Left lung (tissue), 4 donors: ENCODE measurements at regions not wholly inside any gene's neighbourhood (a gene's known extent, or its start where the extent isn't known, plus 50 kb on each side); places are given as distances from the start of the nearest gene placed in this dataset.

ENCODE experiments used
- ATAC-seq: fragments of 200-7000 bp; cut with Tn5 transposase; one replicate; pipeline ENCODE4 v1.9.1; 2020; ENCODE audit warnings: moderate library complexity
- DNase-seq, 4 donors: peaks; one replicate each; pipeline ENCODE4 v3.0.0-alpha.2; 2013 to 2020
- H3K27ac ChIP-seq, 2 donors: fragments of 200-600 bp; sonication (generic) in 1 of 2; one replicate each; pipeline versions ENCODE4 v1.5.0 to v1.8.0; 2020 to 2021
- H3K27me3 ChIP-seq, 2 donors: fragments of 200-600 bp; sonication (generic) in 1 of 2; one replicate each; pipeline versions ENCODE4 v1.5.0 to v1.8.0; 2020 to 2021
- H3K36me3 ChIP-seq, 2 donors: fragments of 200-600 bp; sonication (generic) in 1 of 2; one replicate each; pipeline versions ENCODE4 v1.5.0 to v1.8.0; 2020 to 2021
- H3K4me1 ChIP-seq, 2 donors: fragments of 200-600 bp; one replicate each; pipeline ENCODE4 v1.8.0; 2021
- H3K4me3 ChIP-seq, 2 donors: fragments of 200-600 bp; sonication (generic) in 1 of 2; one replicate each; pipeline versions ENCODE4 v1.5.0 to v1.8.0; 2020 to 2021; ENCODE audit warnings: mild to moderate bottlenecking in 1 of 2
- H3K9me3 ChIP-seq, 2 donors: fragments of 200-600 bp; sonication (generic) in 1 of 2; one replicate each; pipeline versions ENCODE4 v1.5.0 to v1.8.0; 2020 to 2021
- intact Hi-C, 2 donors: fragments of 100-400 bp; cut with DNase I; formaldehyde crosslinking; loops; one replicate each; pipeline versions ENCODE4 v1.11.2 to v1.14.2; 2022
- TF ChIP-seq, protein P1 (sequence below), 2 donors: fragments of 200-600 bp; sonication (generic) in 1 of 2; IDR thresholded peaks; one replicate each; pipeline versions ENCODE4 v1.5.0 to v1.8.0; 2021; ENCODE audit warnings: antibody characterized with exemption in 2 of 2
- donor health status: DM: no; HTN: yes; CAD: no.
- donor health status: DM: no; HTN: no; CAD: no.

- ATAC-seq: no peak
Observed at GRCh38 chr9:107980984-107981383, 491.4 kb upstream of the KLF4 start.

GRCh38 chr9:107976767-107977166, 487.2 kb upstream of the KLF4 start:
- Histone ChIP-seq H3K27ac (no peak overlapping the region), H3K9me3 (no peaks in the 10 kb centered on the region), H3K4me3 (no peak overlapping the region), H3K27me3 (no peaks in the 10 kb centered on the region), H3K4me1 (peaks cover 0 to 16% of the 10 kb centered on the region in 2 donors), H3K36me3 (no peaks in the 10 kb centered on the region)
- peak in 2 of 4 donors; percentile 43 to 67 for DNase-seq
- ATAC-seq: peak; percentile 92
- TF ChIP-seq, protein P1, sequence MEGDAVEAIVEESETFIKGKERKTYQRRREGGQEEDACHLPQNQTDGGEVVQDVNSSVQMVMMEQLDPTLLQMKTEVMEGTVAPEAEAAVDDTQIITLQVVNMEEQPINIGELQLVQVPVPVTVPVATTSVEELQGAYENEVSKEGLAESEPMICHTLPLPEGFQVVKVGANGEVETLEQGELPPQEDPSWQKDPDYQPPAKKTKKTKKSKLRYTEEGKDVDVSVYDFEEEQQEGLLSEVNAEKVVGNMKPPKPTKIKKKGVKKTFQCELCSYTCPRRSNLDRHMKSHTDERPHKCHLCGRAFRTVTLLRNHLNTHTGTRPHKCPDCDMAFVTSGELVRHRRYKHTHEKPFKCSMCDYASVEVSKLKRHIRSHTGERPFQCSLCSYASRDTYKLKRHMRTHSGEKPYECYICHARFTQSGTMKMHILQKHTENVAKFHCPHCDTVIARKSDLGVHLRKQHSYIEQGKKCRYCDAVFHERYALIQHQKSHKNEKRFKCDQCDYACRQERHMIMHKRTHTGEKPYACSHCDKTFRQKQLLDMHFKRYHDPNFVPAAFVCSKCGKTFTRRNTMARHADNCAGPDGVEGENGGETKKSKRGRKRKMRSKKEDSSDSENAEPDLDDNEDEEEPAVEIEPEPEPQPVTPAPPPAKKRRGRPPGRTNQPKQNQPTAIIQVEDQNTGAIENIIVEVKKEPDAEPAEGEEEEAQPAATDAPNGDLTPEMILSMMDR (IDR thresholded peaks at IDR 0.05): no peak
- intact Hi-C loops: no loop called here

More at GRCh38 chr9:107980984-107981383, 491.4 kb upstream of the KLF4 start:
- H3K4me1 ChIP-seq: peaks cover 0 to 26% of the 10 kb centered on the region in 2 donors
- intact Hi-C loops: no loop called here
- no peak overlapping the region for H3K27ac ChIP-seq
- H3K4me3 ChIP-seq: no peak overlapping the region
- no peaks in the 10 kb centered on the region for H3K36me3 ChIP-seq
- TF ChIP-seq, protein P1 (IDR thresholded peaks at IDR 0.05): no peak
- H3K9me3 ChIP-seq: no peaks in the 10 kb centered on the region
- DNase-seq: no peak
- H3K27me3 ChIP-seq: no peaks in the 10 kb centered on the region

DNA sequence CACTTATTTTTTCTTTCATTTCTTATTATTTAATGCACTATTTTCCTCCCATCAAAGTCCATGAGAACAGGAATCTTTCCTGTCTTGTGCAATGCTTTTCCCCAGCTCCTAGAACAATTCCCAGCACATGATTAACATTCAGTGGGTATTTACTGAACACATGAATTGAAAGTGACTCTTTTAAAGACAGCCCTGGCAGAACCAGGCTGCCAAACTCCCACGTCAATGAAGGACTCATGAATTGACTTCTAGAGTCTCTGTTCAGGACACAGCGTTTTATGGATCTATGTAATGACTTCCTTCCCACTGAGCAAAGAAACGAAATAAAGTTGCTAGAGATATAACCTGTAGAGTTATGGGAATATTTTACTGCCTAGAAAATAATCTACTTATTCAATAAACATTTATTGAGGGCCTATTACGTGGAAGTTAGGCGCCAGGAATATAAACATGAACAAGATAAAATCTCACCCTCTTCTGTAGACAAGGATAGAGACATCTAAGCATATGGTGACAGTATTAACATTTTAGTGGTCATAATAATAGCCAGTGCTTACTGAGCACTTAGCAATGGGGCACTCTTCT, 485.9 kb upstream of the KLF4 start:
- peaks cover 0 to 16% of the 10 kb centered on the region in 2 donors for H3K4me1 ChIP-seq
- no peak overlapping the region for H3K27ac ChIP-seq

GRCh38 chr9:107973451-107973850, 483.9 kb upstream of the KLF4 start:
- Histone ChIP-seq H3K27me3 (no peaks in the 10 kb centered on the region), H3K27ac (no peak overlapping the region), H3K36me3 (no peaks in the 10 kb centered on the region), H3K4me1 (peaks cover 0 to 10% of the 10 kb centered on the region in 2 donors), H3K9me3 (no peaks in the 10 kb centered on the region), H3K4me3 (no peak overlapping the region)
- intact Hi-C loops: no loop called here
- TF ChIP-seq, protein P1 (IDR thresholded peaks at IDR 0.05): no peak
- ATAC-seq (no peak), DNase-seq (no peak)

More for the DNA sequence above, 485.9 kb upstream of the KLF4 start:
- ATAC-seq: no peak
- DNase-seq: no peak
- no peaks in the 10 kb centered on the region for H3K27me3 ChIP-seq
- H3K36me3 ChIP-seq: no peaks in the 10 kb centered on the region
- intact Hi-C loops: no loop called here
- no peak overlapping the region for H3K4me3 ChIP-seq
- H3K9me3 ChIP-seq: no peaks in the 10 kb centered on the region
- TF ChIP-seq, protein P1 (IDR thresholded peaks at IDR 0.05): no peak

GRCh38 chr9:107972346-107972745, 482.8 kb upstream of the KLF4 start:
- peaks cover 0 to 9% of the 10 kb centered on the region in 2 donors for H3K4me1 ChIP-seq
- DNase-seq: peak in 2 of 4 donors; percentile 14 to 20
- no peak for ATAC-seq
- H3K27me3 ChIP-seq: no peaks in the 10 kb centered on the region
- H3K4me3 ChIP-seq: no peak overlapping the region
- no peaks in the 10 kb centered on the region for H3K9me3 ChIP-seq
- TF ChIP-seq, protein P1 (IDR thresholded peaks at IDR 0.05): no peak
- H3K27ac ChIP-seq: no peak overlapping the region
- H3K36me3 ChIP-seq: no peaks in the 10 kb centered on the region
- intact Hi-C loops: no loop called here
